Neural progenitor cell (in vitro differentiated cells): ENCODE measurements at regions not wholly inside any gene's neighbourhood (a gene's known extent, or its start where the extent isn't known, plus 50 kb on each side); places are given as distances from the start of the nearest gene placed in this dataset.

Experiments used
- DNase-seq: peaks from one replicate; pipeline ENCODE4 v3.0.0-alpha.2; 2016; ENCODE audit warnings: low spot score
- H2AFZ ChIP-seq: fragments of 200-600 bp; sonication (generic); replicated peaks from 2 replicates; pipeline ENCODE4 v1.6.1; 2016; ENCODE audit warnings: antibody characterized with exemption
- H3F3A ChIP-seq: fragments of 200-600 bp; sonication (generic); 2 replicates; pipeline ENCODE4 v1.6.1; 2016; ENCODE audit warnings: antibody characterized with exemption, low read depth
- H3K27ac ChIP-seq: fragments of 200-600 bp; sonication (generic); 2 replicates; pipeline ENCODE4 v1.5.1; 2016; ENCODE audit warnings: mild to moderate bottlenecking
- H3K27me3 ChIP-seq: fragments of 200-600 bp; sonication (generic); 2 replicates; pipeline ENCODE4 v1.6.1; 2016; ENCODE audit warnings: mild to moderate bottlenecking, moderate library complexity
- H3K36me3 ChIP-seq: fragments of 200-600 bp; sonication (generic); 2 replicates; pipeline ENCODE4 v1.5.1; 2016
- H3K4me1 ChIP-seq: fragments of 200-600 bp; sonication (generic); 2 replicates; pipeline ENCODE4 v1.6.1; 2016; ENCODE audit warnings: mixed run types
- H3K4me2 ChIP-seq: fragments of 200-600 bp; sonication (generic); 2 replicates; pipeline ENCODE4 v1.6.1; 2016
- H3K4me3 ChIP-seq: fragments of 200-600 bp; sonication (generic); 2 replicates; pipeline ENCODE4 v1.5.1; 2016
- H3K79me2 ChIP-seq: fragments of 200-600 bp; sonication (generic); 2 replicates; pipeline ENCODE4 v1.6.1; 2016; ENCODE audit warnings: low read depth
- H3K9ac ChIP-seq: fragments of 200-600 bp; sonication (generic); 2 replicates; pipeline ENCODE4 v1.6.1; 2016
- H3K9me3 ChIP-seq: fragments of 200-600 bp; sonication (generic); 2 replicates; pipeline ENCODE4 v1.5.1; 2016; ENCODE audit warnings: low read depth
- H4K20me1 ChIP-seq: fragments of 200-600 bp; sonication (generic); 2 replicates; pipeline ENCODE4 v1.6.1; 2016; ENCODE audit warnings: low read depth
- H3K27ac Mint-ChIP-seq: 3 replicates; pipeline ENCODE4 v1.8.0; 2021; ENCODE audit warnings: mixed read lengths
- H3K27me3 Mint-ChIP-seq: 2 replicates; pipeline ENCODE4 v1.8.0; 2022; ENCODE audit warnings: low read depth, mild to moderate bottlenecking, inconsistent platforms, moderate library complexity, mixed read lengths; ENCODE audit not compliant: insufficient read depth
- H3K36me3 Mint-ChIP-seq: 3 replicates; pipeline ENCODE4 v1.8.0; 2021; ENCODE audit warnings: mixed read lengths
- H3K4me1 Mint-ChIP-seq: 3 replicates; pipeline ENCODE4 v1.8.0; 2021; ENCODE audit warnings: mixed read lengths
- H3K4me3 Mint-ChIP-seq: 3 replicates; pipeline ENCODE4 v1.8.0; 2021; ENCODE audit warnings: mild to moderate bottlenecking, moderate library complexity, mixed read lengths
- H3K9me3 Mint-ChIP-seq: 3 replicates; pipeline ENCODE4 v1.8.0; 2020; ENCODE audit warnings: mixed read lengths
- CTCF ChIP-seq: fragments of 200-600 bp; sonication (generic); IDR thresholded peaks from 2 replicates; pipeline ENCODE4 v1.5.1; 2017; ENCODE audit warnings: antibody characterized with exemption, mild to moderate bottlenecking
- EZH2 ChIP-seq: fragments of 200-600 bp; sonication (generic); IDR thresholded peaks from 2 replicates; pipeline ENCODE4 v1.6.1; 2017; ENCODE audit warnings: antibody characterized with exemption, mild to moderate bottlenecking, moderate library complexity
- EZH2phosphoT487 ChIP-seq: fragments of 200-600 bp; sonication (generic); IDR thresholded peaks from 2 replicates; pipeline ENCODE4 v1.6.1; 2017; ENCODE audit warnings: antibody characterized with exemption

DNA sequence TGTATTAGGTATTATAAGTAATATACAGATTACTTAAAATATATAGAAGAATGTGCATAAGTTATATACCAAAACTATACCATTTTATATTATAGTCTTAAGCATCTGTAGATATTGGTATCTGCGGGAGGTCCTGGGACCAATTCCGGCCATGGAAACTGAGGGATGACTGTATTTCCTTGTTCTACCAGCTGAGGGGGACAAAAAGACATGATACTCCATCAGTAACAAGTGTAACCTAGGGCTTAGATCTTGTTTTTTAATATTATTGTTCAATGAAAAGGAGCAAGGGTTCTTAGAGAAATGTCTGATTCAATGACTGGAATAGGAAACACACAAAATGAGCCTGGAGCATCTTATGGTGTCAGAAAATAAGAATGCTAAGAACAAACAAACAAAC lies 752.5 kb downstream of the CCSER2 start:
- Histone ChIP-seq H3K4me3 (no peak overlapping the region), H4K20me1 (no peaks in the 10 kb centered on the region), H3K9me3 (no peaks in the 10 kb centered on the region), H3K36me3 (no peaks in the 10 kb centered on the region), H3F3A (no peaks in the 10 kb centered on the region), H3K79me2 (no peaks in the 10 kb centered on the region), H2AFZ (no peak overlapping the region), H3K27ac (no peak overlapping the region), H3K4me2 (no peak overlapping the region), H3K9ac (no peak overlapping the region), H3K27me3 (no peaks in the 10 kb centered on the region), H3K4me1 (no peaks in the 10 kb centered on the region)
- Mint-ChIP-seq H3K36me3 (no peaks in the 10 kb centered on the region), H3K9me3 (no peaks in the 10 kb centered on the region), H3K27ac (no peak overlapping the region), H3K4me1 (no peaks in the 10 kb centered on the region), H3K27me3 (no peaks in the 10 kb centered on the region), H3K4me3 (no peak overlapping the region)
- no peak for TF ChIP-seq EZH2
- no peak for TF ChIP-seq EZH2phosphoT487
- no peak for TF ChIP-seq CTCF
- no peak for DNase-seq

DNA sequence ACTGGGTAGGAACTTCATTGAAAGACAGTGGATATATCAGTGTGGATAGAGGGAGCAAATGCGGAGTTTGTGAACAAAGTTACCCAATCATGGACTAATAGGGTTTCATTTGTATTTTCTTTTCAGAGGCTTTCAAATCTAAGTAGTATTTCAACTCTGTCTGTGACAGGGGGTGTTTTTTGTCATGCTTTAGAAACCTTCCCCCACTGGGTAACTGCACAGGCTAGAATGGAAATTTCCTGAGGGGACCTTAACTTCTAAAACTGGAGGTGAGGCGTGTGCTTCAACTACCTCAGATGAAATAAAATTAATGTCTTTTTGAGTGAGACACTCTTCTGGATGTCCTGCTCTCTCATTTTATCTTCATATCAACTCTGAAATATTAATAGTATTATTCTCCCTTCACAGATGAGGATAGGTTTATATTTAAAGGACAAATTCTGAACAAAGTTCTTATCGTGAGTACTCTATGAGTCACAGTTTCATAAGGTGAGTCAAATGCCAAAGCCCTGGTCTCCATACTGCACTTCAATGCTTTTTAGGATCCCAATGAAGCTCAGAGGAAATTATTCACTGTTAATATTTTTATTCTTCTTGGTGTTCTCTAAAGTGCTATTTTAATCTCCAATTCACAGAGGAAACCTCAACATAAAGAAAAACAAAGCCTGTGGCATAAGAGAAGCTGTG lies 770.6 kb downstream of the CCSER2 start:
- peaks cover 9% of the 10 kb centered on the region for H3K9me3 Mint-ChIP-seq
- Histone ChIP-seq H3K36me3 (no peaks in the 10 kb centered on the region), H3K4me3 (no peak overlapping the region), H3K79me2 (no peaks in the 10 kb centered on the region), H3F3A (no peaks in the 10 kb centered on the region), H3K4me2 (no peak overlapping the region), H3K27me3 (no peaks in the 10 kb centered on the region), H3K9ac (no peak overlapping the region), H2AFZ (no peak overlapping the region), H3K9me3 (no peaks in the 10 kb centered on the region), H3K4me1 (no peaks in the 10 kb centered on the region), H3K27ac (no peak overlapping the region), H4K20me1 (no peaks in the 10 kb centered on the region)
- no peak overlapping the region for H3K4me3 Mint-ChIP-seq
- no peak overlapping the region for H3K27ac Mint-ChIP-seq
- no peaks in the 10 kb centered on the region for H3K27me3 Mint-ChIP-seq
- no peaks in the 10 kb centered on the region for H3K36me3 Mint-ChIP-seq
- no peak for DNase-seq
- H3K4me1 Mint-ChIP-seq, result peaks cover 10% of the 10 kb centered on the region
- TF ChIP-seq EZH2 (no peak), CTCF (no peak), EZH2phosphoT487 (no peak)

DNA sequence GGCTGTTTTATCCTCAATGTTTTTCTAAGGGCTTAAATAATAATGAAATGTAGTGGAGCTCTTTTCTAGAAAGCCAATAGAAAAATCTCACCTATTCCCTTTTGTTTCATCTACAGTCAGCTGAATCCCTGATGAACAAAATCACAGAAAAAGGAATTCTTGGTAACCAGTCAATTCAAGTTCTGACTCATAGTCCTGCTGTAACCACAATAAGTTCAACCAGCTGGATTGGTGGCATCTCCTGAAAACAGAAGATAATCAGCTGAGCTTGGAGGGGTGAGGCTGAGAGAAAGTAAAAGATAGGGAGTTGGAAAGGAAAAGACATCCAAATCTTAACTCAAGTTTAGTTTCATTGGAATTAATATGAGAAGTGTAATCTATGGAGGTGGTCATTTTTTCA lies 772.1 kb downstream of the CCSER2 start:
- peaks cover 22% of the 10 kb centered on the region for H3K4me1 Mint-ChIP-seq
- Histone ChIP-seq H3K79me2 (no peaks in the 10 kb centered on the region), H3K36me3 (no peaks in the 10 kb centered on the region), H3K27me3 (no peaks in the 10 kb centered on the region), H4K20me1 (no peaks in the 10 kb centered on the region), H2AFZ (no peak overlapping the region), H3K4me3 (no peak overlapping the region), H3K27ac (no peak overlapping the region), H3K4me2 (no peak overlapping the region), H3K4me1 (no peaks in the 10 kb centered on the region), H3K9ac (no peak overlapping the region), H3K9me3 (no peaks in the 10 kb centered on the region), H3F3A (no peaks in the 10 kb centered on the region)
- no peaks in the 10 kb centered on the region for H3K36me3 Mint-ChIP-seq
- TF ChIP-seq CTCF (no peak), EZH2 (no peak), EZH2phosphoT487 (no peak)
- no peak overlapping the region for H3K4me3 Mint-ChIP-seq
- DNase-seq, result no peak
- H3K27me3 Mint-ChIP-seq, result no peaks in the 10 kb centered on the region
- H3K9me3 Mint-ChIP-seq, result peaks cover 9% of the 10 kb centered on the region
- no peak overlapping the region for H3K27ac Mint-ChIP-seq
